ENCODE measurements at regions not wholly inside any gene's neighbourhood (a gene's known extent, or its start where the extent isn't known, plus 50 kb on each side); places are given as distances from the start of the nearest gene placed in this dataset.

GRCh38 chr6:48833916-48834315, 629.1 kb downstream of the MMUT start:
- H3K36me3 Mint-ChIP-seq (ENCODE audit: low read depth): no peaks in the 10 kb centered on the region
- H3K9me3 Mint-ChIP-seq: no peaks in the 10 kb centered on the region
- peaks cover 11% of the 10 kb centered on the region for H3K4me1 Mint-ChIP-seq
- WGBS, 2 experiments (ENCODE audit: insufficient coverage in 1 of 2, insufficient read length in 1 of 2): no CpG with 5 or more reads among the region's 1 CpG
- H3K27me3 Mint-ChIP-seq (ENCODE audit: insufficient read depth): no peaks in the 10 kb centered on the region
- H3K4me3 ChIP-seq (ENCODE audit: low read length): no peak overlapping the region
- H3K4me3 Mint-ChIP-seq: no peak overlapping the region
- H3K9me3 ChIP-seq (ENCODE audit: control insufficient read depth, low read length): no peaks in the 10 kb centered on the region
- H3K9ac ChIP-seq (ENCODE audit: extremely low read depth, low read length, poor library complexity, severe bottlenecking): no peak overlapping the region
- no peak overlapping the region for H3K27ac ChIP-seq (ENCODE audit: low read depth, low read length)
- no peaks in the 10 kb centered on the region for H3K36me3 ChIP-seq (ENCODE audit: control insufficient read depth, insufficient read depth, low read length)
- DNase-seq: no peak
- H3K27ac Mint-ChIP-seq: no peak overlapping the region
- TF ChIP-seq CTCF (conservative IDR thresholded peaks at IDR 0.05): no peak
- H3K4me1 ChIP-seq (ENCODE audit: control insufficient read depth, insufficient read depth, low read length): no peaks in the 10 kb centered on the region
- H3K27me3 ChIP-seq (ENCODE audit: control insufficient read depth, insufficient read depth, low read length, poor library complexity, severe bottlenecking): no peaks in the 10 kb centered on the region

GRCh38 chr6:48826901-48827701, 636.0 kb downstream of the MMUT start:
- H3K27me3 Mint-ChIP-seq (ENCODE audit: insufficient read depth): no peaks in the 10 kb centered on the region
- Histone ChIP-seq H3K27me3 (ENCODE audit: control insufficient read depth, insufficient read depth, low read length, poor library complexity, severe bottlenecking) (no peaks in the 10 kb centered on the region), H3K4me1 (ENCODE audit: control insufficient read depth, insufficient read depth, low read length) (no peaks in the 10 kb centered on the region), H3K36me3 (ENCODE audit: control insufficient read depth, insufficient read depth, low read length) (no peaks in the 10 kb centered on the region), H3K9ac (ENCODE audit: extremely low read depth, low read length, poor library complexity, severe bottlenecking) (no peak overlapping the region), H3K4me3 (ENCODE audit: low read length) (no peak overlapping the region), H3K9me3 (ENCODE audit: control insufficient read depth, low read length) (no peaks in the 10 kb centered on the region), H3K27ac (ENCODE audit: low read depth, low read length) (no peak overlapping the region)
- H3K4me3 Mint-ChIP-seq: no peak overlapping the region
- no peak overlapping the region for H3K27ac Mint-ChIP-seq
- no peak for TF ChIP-seq CTCF (conservative IDR thresholded peaks at IDR 0.05)
- peaks cover 13% of the 10 kb centered on the region for H3K9me3 Mint-ChIP-seq
- peaks cover 25% of the 10 kb centered on the region for H3K4me1 Mint-ChIP-seq
- H3K36me3 Mint-ChIP-seq (ENCODE audit: low read depth): no peaks in the 10 kb centered on the region
- DNase-seq: no peak
- 92% methylated on average over 6 of the region's 6 CpGs; no CpG with 5 or more reads in 1 of the 2 experiments for WGBS, 2 experiments (ENCODE audit: insufficient coverage in 1 of 2, insufficient read length in 1 of 2)

GRCh38 chr6:48826152-48826515, 636.9 kb downstream of the MMUT start:
- Histone ChIP-seq H3K27me3 (ENCODE audit: control insufficient read depth, insufficient read depth, low read length, poor library complexity, severe bottlenecking) (no peaks in the 10 kb centered on the region), H3K4me1 (ENCODE audit: control insufficient read depth, insufficient read depth, low read length) (no peaks in the 10 kb centered on the region), H3K36me3 (ENCODE audit: control insufficient read depth, insufficient read depth, low read length) (no peaks in the 10 kb centered on the region), H3K27ac (ENCODE audit: low read depth, low read length) (no peak overlapping the region), H3K4me3 (ENCODE audit: low read length) (no peak overlapping the region), H3K9ac (ENCODE audit: extremely low read depth, low read length, poor library complexity, severe bottlenecking) (no peak overlapping the region), H3K9me3 (ENCODE audit: control insufficient read depth, low read length) (no peaks in the 10 kb centered on the region)
- Mint-ChIP-seq H3K9me3 (peaks cover 13% of the 10 kb centered on the region), H3K27ac (no peak overlapping the region), H3K36me3 (ENCODE audit: low read depth) (no peaks in the 10 kb centered on the region), H3K4me1 (peaks cover 25% of the 10 kb centered on the region), H3K4me3 (no peak overlapping the region), H3K27me3 (ENCODE audit: insufficient read depth) (no peaks in the 10 kb centered on the region)
- WGBS, 2 experiments (ENCODE audit: insufficient coverage in 1 of 2, insufficient read length in 1 of 2): 80 to 86% methylated on average over 1 to 2 of the region's 2 CpGs
- no peak for DNase-seq
- TF ChIP-seq CTCF (conservative IDR thresholded peaks at IDR 0.05): no peak

Data from endodermal cell (in vitro differentiated cells).